ENCODE measurements at regions not wholly inside any gene's neighbourhood (a gene's known extent, or its start where the extent isn't known, plus 50 kb on each side); places are given as distances from the start of the nearest gene placed in this dataset.

DNA sequence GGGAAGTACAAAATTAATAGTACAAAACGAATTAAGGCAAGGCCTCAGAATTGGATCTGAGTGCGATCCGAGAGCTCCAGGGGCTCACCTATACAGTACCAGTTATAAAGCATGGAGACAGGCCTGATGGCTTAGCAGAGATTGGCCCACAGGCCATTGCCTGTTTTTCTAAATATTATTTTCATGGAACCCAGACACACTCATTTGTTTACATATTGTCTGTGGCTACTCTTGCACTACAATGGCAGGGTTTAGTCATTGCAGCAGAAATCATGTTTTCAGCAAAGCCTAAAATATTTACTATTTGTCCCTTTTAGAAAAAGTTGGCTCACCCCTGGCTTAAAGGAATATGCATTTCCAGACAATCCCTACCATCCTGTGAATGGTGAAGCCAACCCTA is 578.9 kb downstream of the PLPP3 start:
- DNase-seq = no peak
- intact Hi-C loops (cut with DNase I) = no loop called here

DNA sequence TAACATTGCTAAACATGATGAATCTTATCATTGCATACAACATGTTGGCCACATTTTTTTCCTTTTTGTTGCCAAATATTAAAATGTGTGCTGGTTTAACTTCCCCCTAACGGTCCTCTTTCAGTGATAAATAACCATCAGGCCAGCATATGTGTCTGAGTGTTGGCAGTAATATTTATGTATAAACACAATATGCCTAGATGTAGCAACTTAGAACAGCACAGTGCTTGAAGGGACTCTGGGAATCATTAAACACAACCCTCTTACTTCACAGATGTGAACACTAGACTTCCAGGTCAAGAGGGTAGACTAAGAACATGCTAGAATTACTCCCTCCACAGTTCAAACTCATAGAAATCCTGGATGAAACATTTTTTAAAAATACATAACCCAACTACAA is 581.8 kb downstream of the PLPP3 start:
- intact Hi-C loops (cut with DNase I) = no loop called here
- DNase-seq = no peak

GRCh38 chr1:55993646-55994318 is 585.6 kb downstream of the PLPP3 start:
- no peak for DNase-seq
- intact Hi-C loops (cut with DNase I) = no loop called here

DNA sequence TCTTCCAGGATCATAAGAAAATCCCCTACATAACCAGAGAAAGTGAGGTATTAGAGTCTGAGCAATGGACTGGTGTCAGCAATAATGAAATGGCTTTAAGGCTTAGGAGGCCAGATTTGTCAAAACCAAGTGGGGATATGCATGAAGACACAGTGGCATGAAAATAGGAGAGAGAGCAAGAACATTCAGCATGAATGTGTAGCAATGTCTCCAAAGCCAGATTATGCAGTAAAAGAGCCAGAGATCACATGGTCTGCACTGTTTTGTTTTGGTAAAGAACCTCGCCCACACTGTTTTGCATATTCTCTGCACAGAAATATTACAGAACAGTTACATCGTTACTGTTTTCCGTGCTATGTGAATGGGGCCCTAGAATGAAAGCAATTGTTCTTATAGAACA is 589.4 kb downstream of the PLPP3 start:
- DNase-seq = no peak
- intact Hi-C loops (cut with DNase I) = no loop called here

DNA sequence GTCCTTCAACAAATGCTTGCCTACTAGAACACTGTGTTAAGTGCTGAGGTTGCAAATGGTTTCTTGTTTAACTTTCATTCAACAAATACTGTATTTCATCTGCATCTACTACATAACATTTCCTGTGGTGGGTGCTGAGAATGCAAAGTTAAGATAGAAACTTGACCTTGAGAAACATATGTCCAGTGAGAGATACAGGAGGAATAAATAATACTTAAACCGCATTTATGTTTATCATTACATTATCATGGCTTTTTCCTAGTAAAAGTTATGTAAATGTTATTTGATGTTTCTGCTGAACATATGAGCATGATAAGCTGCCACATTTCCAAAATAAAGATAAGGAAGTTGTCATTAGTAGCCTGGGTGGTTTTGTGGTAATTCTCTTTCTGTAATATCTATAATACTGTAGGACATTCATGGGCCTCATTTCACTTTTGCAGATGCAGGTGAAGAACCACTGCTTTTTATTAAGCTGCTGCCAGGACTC is 590.4 kb downstream of the PLPP3 start:
- DNase-seq = no peak
- intact Hi-C loops (cut with DNase I) = no loop called here

GRCh38 chr1:55987491-55988249 is 591.7 kb downstream of the PLPP3 start:
- intact Hi-C loops (cut with DNase I) = no loop called here
- DNase-seq = no peak

DNA sequence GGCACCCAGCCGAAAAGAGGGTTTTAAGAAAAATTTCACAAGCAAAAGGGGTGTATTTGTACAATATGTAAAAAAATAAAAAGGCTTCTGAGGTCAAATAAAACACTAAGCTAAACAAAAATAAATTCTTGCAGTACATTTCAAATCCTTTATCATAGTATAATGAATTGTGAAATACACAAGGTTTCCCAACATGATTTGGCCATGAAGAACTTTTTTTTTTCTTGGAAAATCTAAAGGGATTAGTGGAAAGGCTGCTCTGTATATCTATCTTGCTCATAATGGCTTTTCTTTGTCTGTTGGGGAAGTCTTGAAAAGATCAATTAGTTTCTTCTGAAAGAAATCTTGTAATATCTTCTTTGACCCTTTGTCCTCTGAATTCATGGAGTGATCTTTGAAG is 593.4 kb downstream of the PLPP3 start:
- no peak for DNase-seq
- intact Hi-C loops (cut with DNase I) = no loop called here

DNA sequence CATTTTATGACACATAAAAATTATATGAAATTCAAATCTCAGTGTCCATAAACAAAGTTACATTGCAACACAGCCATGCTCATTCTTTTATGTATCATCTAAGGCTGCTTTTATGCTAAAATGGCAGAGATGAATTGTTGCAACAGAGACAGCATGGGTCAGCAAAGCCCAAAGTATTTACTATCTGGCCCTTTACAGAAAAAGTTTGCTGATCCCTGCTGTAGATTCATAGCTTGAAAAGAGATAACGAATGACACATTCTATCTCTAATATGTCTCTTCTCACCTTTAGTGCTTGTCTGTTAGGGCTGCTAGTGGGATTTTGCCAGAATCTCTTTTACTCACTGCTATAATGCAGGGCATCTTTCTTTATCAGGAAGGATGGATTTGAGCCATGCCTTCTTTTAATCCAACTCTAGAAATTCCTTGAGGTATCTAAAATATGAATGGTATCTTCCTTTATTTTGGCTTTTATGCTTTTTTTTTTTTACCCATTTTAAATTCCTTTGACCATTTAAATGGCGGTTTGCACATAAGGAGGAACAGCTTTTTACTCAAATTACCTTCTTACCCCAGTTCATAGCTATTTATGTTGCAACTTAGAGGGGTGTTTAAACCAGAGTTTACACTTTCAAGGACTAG is 598.2 kb downstream of the PLPP3 start:
- intact Hi-C loops (cut with DNase I) = no loop called here
- no peak for DNase-seq

GRCh38 chr1:55980582-55980981 is 598.8 kb downstream of the PLPP3 start:
- no peak for DNase-seq
- intact Hi-C loops (cut with DNase I) = no loop called here

DNA sequence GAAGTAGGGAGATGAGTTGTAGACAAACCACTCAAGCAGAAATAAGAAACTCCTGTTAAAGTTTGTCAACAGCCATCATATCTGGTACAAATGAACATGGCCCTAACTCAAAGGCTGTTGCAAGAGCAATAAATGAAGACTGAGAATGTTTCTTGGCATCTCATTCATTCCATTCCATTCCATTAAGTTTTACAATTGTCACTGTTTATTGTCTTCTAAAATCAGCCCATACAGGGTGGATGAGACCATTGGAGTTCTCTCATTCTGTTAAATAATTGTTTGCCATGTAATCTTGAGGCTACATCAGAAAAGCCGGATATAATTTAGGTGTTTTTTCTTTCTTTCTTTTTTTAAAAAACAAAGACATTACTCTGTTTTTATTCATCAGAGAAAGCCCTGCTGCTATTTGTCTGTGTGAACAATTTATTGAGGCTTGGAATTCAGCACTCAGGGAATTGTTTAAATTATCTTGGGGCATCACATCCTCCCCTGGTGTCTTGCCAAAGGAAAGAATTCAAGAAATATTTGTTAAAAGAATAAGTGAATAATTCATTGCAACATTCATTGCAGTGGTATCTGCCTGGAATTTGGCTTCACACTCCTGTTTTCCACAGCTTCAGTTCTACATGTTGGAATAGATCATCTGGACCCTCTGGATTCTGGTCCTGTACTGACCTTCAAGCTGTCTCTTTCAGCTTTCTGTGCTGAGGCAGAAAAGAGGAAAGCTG is 604.5 kb downstream of the PLPP3 start:
- intact Hi-C loops (cut with DNase I) = no loop called here
- no peak for DNase-seq

GRCh38 chr1:55970526-55971110 is 608.7 kb downstream of the PLPP3 start:
- no peak for DNase-seq
- intact Hi-C loops (cut with DNase I) = no loop called here

DNA sequence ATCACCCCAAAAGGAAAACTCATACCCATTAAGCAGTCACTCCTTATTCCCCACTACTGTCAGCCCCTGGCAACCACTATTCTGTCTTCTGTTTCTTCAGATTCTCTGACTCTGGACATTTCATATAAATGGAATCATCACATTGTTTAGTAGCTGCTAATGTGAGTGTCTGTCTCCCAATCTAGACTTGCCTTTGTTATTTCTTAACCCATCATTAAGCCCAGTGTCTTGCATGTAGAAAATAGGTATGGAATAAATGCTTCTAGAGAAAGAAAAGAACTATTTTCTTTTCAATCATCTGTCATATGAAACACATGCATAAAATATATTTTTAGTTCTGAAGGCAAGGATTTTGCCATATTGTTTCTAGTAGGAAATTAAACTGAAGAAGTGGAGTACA is 610.0 kb downstream of the PLPP3 start:
- no peak for DNase-seq
- intact Hi-C loops (cut with DNase I) = no loop called here

- intact Hi-C loops (cut with DNase I) = no loop called here
- no peak for DNase-seq
Observed at GRCh38 chr1:55968661-55969060, 610.7 kb downstream of the PLPP3 start.

DNA sequence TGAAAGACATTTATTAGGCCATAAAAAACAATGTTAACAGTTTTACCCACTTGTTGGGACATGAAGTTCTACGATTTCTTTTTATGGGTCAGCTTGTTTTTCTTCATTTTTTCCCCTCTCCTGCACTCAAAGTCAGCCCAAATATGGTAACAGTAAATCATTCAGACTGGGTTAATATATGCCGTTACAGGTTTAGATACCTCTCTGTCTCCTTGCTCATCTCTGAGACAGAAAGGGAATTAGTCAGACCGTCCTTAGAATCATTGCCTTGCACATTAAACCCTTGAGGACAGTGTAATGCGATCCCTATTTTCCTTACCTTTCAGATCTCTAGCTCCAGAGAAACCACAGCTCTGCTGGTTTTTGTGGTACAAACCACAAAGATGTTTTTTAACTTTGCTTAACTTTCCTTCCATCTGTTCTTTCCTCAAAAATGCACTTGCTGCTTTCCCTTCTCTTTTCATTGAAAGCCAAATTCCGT is 613.3 kb downstream of the PLPP3 start:
- DNase-seq = no peak
- intact Hi-C loops (cut with DNase I) = no loop called here

GRCh38 chr1:55962472-55962871 is 616.9 kb downstream of the PLPP3 start:
- intact Hi-C loops (cut with DNase I) = no loop called here
- DNase-seq = no peak

GRCh38 chr1:55959136-55959548 is 620.2 kb downstream of the PLPP3 start:
- no peak for DNase-seq
- intact Hi-C loops (cut with DNase I) = no loop called here

- intact Hi-C loops (cut with DNase I) = no loop called here
- DNase-seq = no peak
Observed at GRCh38 chr1:55958498-55958897, 620.9 kb downstream of the PLPP3 start.

GRCh38 chr1:55957276-55957675 is 622.1 kb downstream of the PLPP3 start:
- intact Hi-C loops (cut with DNase I) = no loop called here
- DNase-seq = no peak

GRCh38 chr1:55955016-55955621 is 624.2 kb downstream of the PLPP3 start:
- intact Hi-C loops (cut with DNase I) = no loop called here
- peak in 1 of 42 donors; percentile 11 for DNase-seq
